ENCODE measurements at regions not wholly inside any gene's neighbourhood (a gene's known extent, or its start where the extent isn't known, plus 50 kb on each side); places are given as distances from the start of the nearest gene placed in this dataset.

DNA sequence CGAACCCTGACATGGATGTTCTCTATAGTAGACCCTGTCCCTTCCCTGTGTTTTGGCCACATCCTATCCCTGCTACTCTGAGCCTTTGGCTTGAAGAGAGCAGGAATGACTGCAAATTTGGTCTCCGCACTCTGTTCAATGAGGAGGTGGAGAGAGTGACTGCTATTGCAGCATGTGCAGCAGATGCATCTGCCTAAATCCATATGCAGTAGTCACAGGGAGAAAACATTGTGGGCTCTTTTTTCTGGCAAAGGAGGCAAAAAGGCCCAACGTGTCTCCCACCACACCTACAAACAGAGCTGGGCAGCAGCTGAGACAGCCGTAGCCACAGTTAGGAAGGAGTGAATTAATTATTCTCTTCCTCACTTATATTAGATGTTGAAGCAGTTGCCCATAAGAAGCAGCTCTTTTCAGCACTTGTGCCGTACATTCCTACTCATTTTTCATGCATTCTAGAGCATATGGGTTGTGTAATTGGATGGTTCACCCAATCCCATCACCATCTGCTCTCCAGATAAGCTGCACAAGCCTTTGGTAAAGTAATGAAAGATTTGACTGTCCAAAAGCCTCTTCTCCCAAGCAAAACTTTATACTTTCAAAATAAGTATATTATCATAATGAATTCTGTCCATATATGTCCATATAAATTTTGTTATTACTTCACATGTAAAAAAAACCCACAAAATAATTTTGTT lies 147.9 kb upstream of the FAM47A start:
- no peak overlapping the region for H3K4me3 ChIP-seq (ENCODE audit: insufficient read depth, low read depth, low read length)
- no peak overlapping the region for H2BK120ac ChIP-seq (ENCODE audit: low read depth, low read length)
- no peak overlapping the region for H2AK5ac ChIP-seq (ENCODE audit: low read depth, low read length)
- DNase-seq = no peak
- H2BK15ac ChIP-seq (ENCODE audit: low read depth, low read length) = no peak overlapping the region
- no peaks in the 10 kb centered on the region for H4K20me1 ChIP-seq (ENCODE audit: insufficient read depth, low read length)
- no peak for TF ChIP-seq POLR2A (IDR thresholded peaks at IDR 0.05; ENCODE audit: low read depth, low read length)
- TF ChIP-seq, protein P1, sequence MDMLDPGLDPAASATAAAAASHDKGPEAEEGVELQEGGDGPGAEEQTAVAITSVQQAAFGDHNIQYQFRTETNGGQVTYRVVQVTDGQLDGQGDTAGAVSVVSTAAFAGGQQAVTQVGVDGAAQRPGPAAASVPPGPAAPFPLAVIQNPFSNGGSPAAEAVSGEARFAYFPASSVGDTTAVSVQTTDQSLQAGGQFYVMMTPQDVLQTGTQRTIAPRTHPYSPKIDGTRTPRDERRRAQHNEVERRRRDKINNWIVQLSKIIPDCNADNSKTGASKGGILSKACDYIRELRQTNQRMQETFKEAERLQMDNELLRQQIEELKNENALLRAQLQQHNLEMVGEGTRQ (IDR thresholded peaks at IDR 0.05; ENCODE audit: low read depth, low read length) = no peak
- TF ChIP-seq CEBPB (IDR thresholded peaks at IDR 0.05; ENCODE audit: low read depth, low read length) = no peak
- TF ChIP-seq, protein P2, sequence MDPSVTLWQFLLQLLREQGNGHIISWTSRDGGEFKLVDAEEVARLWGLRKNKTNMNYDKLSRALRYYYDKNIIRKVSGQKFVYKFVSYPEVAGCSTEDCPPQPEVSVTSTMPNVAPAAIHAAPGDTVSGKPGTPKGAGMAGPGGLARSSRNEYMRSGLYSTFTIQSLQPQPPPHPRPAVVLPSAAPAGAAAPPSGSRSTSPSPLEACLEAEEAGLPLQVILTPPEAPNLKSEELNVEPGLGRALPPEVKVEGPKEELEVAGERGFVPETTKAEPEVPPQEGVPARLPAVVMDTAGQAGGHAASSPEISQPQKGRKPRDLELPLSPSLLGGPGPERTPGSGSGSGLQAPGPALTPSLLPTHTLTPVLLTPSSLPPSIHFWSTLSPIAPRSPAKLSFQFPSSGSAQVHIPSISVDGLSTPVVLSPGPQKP (IDR thresholded peaks at IDR 0.05; ENCODE audit: borderline replicate concordance, low read depth, low read length) = no peak
- TF ChIP-seq NFE2L2 (IDR thresholded peaks at IDR 0.05; ENCODE audit: low read depth, low read length) = no peak
- no peak for TF ChIP-seq FOS (IDR thresholded peaks at IDR 0.05; ENCODE audit: low read depth, low read length)
- no peak for TF ChIP-seq MAZ (IDR thresholded peaks at IDR 0.05; ENCODE audit: borderline replicate concordance, low read depth, low read length)
- no peak for TF ChIP-seq RFX5 (IDR thresholded peaks at IDR 0.05; ENCODE audit: low read depth, low read length)
- no peak for TF ChIP-seq SMC3 (IDR thresholded peaks at IDR 0.05; ENCODE audit: low read depth, low read length)
- TF ChIP-seq, protein P3, sequence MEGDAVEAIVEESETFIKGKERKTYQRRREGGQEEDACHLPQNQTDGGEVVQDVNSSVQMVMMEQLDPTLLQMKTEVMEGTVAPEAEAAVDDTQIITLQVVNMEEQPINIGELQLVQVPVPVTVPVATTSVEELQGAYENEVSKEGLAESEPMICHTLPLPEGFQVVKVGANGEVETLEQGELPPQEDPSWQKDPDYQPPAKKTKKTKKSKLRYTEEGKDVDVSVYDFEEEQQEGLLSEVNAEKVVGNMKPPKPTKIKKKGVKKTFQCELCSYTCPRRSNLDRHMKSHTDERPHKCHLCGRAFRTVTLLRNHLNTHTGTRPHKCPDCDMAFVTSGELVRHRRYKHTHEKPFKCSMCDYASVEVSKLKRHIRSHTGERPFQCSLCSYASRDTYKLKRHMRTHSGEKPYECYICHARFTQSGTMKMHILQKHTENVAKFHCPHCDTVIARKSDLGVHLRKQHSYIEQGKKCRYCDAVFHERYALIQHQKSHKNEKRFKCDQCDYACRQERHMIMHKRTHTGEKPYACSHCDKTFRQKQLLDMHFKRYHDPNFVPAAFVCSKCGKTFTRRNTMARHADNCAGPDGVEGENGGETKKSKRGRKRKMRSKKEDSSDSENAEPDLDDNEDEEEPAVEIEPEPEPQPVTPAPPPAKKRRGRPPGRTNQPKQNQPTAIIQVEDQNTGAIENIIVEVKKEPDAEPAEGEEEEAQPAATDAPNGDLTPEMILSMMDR (conservative IDR thresholded peaks at IDR 0.05; ENCODE audit: low read depth, low read length) = no peak
- no peak for TF ChIP-seq RAD21 (IDR thresholded peaks at IDR 0.05; ENCODE audit: low read length)
- CTCF ChIA-PET = no interaction called here
- H3K27me3 ChIP-seq (ENCODE audit: control insufficient read depth, insufficient read depth, low read length) = no peaks in the 10 kb centered on the region
- no peak overlapping the region for H4K5ac ChIP-seq (ENCODE audit: low read depth, low read length)
- dilution Hi-C loops (cut with HindIII; ENCODE audit: low sequenced_read_pairs, unreplicated experiment) = no loop called here
- no peak overlapping the region for H3K4ac ChIP-seq (ENCODE audit: low read depth, low read length)
- no peak overlapping the region for H2BK5ac ChIP-seq (ENCODE audit: low read depth, low read length, poor library complexity, severe bottlenecking)
- no peaks in the 10 kb centered on the region for H3K9me1 ChIP-seq (ENCODE audit: insufficient read depth, low read length)
- no TSS peak for BruUV-seq (replicated peaks)
- H4K91ac ChIP-seq (ENCODE audit: insufficient read depth, low read depth, low read length) = no peak overlapping the region
- H3K36me3 ChIP-seq (ENCODE audit: control insufficient read depth, insufficient read depth, low read length) = no peaks in the 10 kb centered on the region
- H2AK9ac ChIP-seq (replicated peaks; ENCODE audit: low read depth, low read length, poor library complexity) = no peak overlapping the region
- no peaks in the 10 kb centered on the region for H3K4me1 ChIP-seq (ENCODE audit: control insufficient read depth, insufficient read depth, low read length)
- no peak overlapping the region for H3K23ac ChIP-seq (ENCODE audit: low read depth, low read length)
- no peak for ATAC-seq (ENCODE audit: low read depth)
- H3K4me2 ChIP-seq (ENCODE audit: low read depth, low read length) = no peak overlapping the region
- no peak overlapping the region for H3K14ac ChIP-seq (replicated peaks; ENCODE audit: low read depth, low read length)
- no peak overlapping the region for H3K56ac ChIP-seq (ENCODE audit: extremely low read depth, insufficient read depth, low read length)
- H3K9ac ChIP-seq (ENCODE audit: low read depth, low read length) = no peak overlapping the region
- no peak overlapping the region for H3K27ac ChIP-seq (ENCODE audit: insufficient read depth, low read length)
- H2AFZ ChIP-seq (replicated peaks; ENCODE audit: low read length, poor library complexity) = no peak overlapping the region
- H3K9me3 ChIP-seq (ENCODE audit: control insufficient read depth, insufficient read depth, low read length) = no peaks in the 10 kb centered on the region; the same call in 1 of the 2 replicates
- H4K8ac ChIP-seq (ENCODE audit: low read depth in 2 of 2, low read length in 2 of 2) = no peak overlapping the region
- H3K18ac ChIP-seq (ENCODE audit: low read depth, low read length) = no peak overlapping the region
- H3K79me1 ChIP-seq (ENCODE audit: low read depth in 1 of 2, low read length in 2 of 2) = no peaks in the 10 kb centered on the region
- POLR2A ChIA-PET (ENCODE audit: unreplicated experiment) = no interaction called here
- H2BK20ac ChIP-seq (ENCODE audit: low read depth, low read length) = no peak overlapping the region
- intact Hi-C loops (cut with micrococcal nuclease) = no loop called here
- no CpG with 5 or more reads among the region's 5 CpGs for WGBS, 2 experiments (ENCODE audit: extremely low coverage in 2 of 2, insufficient read length in 1 of 2)
- in situ Hi-C loops (cut with MboI; ENCODE audit: low sequenced_read_pairs) = loop anchor here (25.0 kb wide), 1 partner anchor 843 kb away; no protein-coding TSS in a partner anchor

All from IMR-90 (cell line).